A549 (cell line): ENCODE measurements at regions not wholly inside any gene's neighbourhood (a gene's known extent, or its start where the extent isn't known, plus 50 kb on each side); places are given as distances from the start of the nearest gene placed in this dataset.
A peak's percentile ranks its signal among the peaks of the same experiment; 100 is the strongest.

Experiments
- ATAC-seq, 2 experiments: fragments of 200-7000 bp in 1 of 2; fragments of >200 bp in 1 of 2; cut with Nextera tagmentation in 1 of 2; cut with Tn5 transposase in 1 of 2; 3 replicates each; pipeline versions ENCODE4 v1.8.0 to v1.9.1; 2018 to 2020; ENCODE audit warnings: mild to moderate bottlenecking in 1 of 2, moderate library complexity in 1 of 2
- CTCF ChIA-PET: fragments of 300-600 bp; sonication (Branson Sonifier 250); formaldehyde crosslinking; extraction: SDS; loops from one replicate; lab custom pipeline; 2021; ENCODE audit warnings: antibody characterized with exemption, inconsistent platforms; lab: Yijun Ruan, JAX
- POLR2A ChIA-PET: fragments of 350-600 bp; formaldehyde crosslinking; extraction: SDS; loops from one replicate; lab custom pipeline; 2021; ENCODE audit warnings: antibody characterized with exemption, inconsistent platforms; lab: Yijun Ruan, JAX
- DNase-seq, 2 experiments: peaks; one replicate each; pipeline versions ENCODE4 v3.0.0 to v3.0.0-alpha.2; 2011 to 2016; ENCODE audit warnings: low read depth in 1 of 2, low spot score in 1 of 2
- FAIRE-seq: peaks from 2 replicates; lab custom pipeline; 2011; peaks lifted over from hg19 to GRCh38; lab: Jason Lieb, UNC
- H3K27ac ChIP-seq, 2 experiments: fragments of >200 bp; sonication (Bioruptor Twin); formaldehyde crosslinking; 3 replicates each; pipeline ENCODE4 v1.5.1; 2016 to 2017
- H3K4me1 ChIP-seq: fragments of >200 bp; sonication (Bioruptor Twin); formaldehyde crosslinking; 3 replicates; pipeline ENCODE4 v1.6.1; 2016
- H3K4me2 ChIP-seq: fragments of >200 bp; sonication (Bioruptor Twin); formaldehyde crosslinking; 3 replicates; pipeline ENCODE4 v1.6.1; 2016
- H3K4me3 ChIP-seq: fragments of >200 bp; sonication (Bioruptor Twin); formaldehyde crosslinking; 3 replicates; pipeline ENCODE4 v1.5.1; 2016
- H3K9me3 ChIP-seq: fragments of >200 bp; sonication (Bioruptor Twin); formaldehyde crosslinking; 3 replicates; pipeline ENCODE4 v1.6.1; 2016
- BCL3 ChIP-seq: fragments of >200 bp; sonication (Bioruptor Twin); formaldehyde crosslinking; IDR thresholded peaks from 3 replicates; pipeline ENCODE4 v1.6.1; 2016
- BHLHE40 ChIP-seq: IDR thresholded peaks from 2 replicates; pipeline ENCODE4 v1.6.1; 2012; ENCODE audit warnings: low read depth, low read length, inconsistent platforms
- CTCF ChIP-seq: fragments of >200 bp; sonication (Bioruptor Twin); formaldehyde crosslinking; IDR thresholded peaks from 3 replicates; pipeline ENCODE4 v1.5.1; 2016
- E2F6 ChIP-seq: IDR thresholded peaks from 2 replicates; pipeline ENCODE4 v1.6.1; 2012; ENCODE audit warnings: low read depth, borderline replicate concordance
- EHF ChIP-seq: fragments of 250-450 bp; sonication (Bioruptor Pico); IDR thresholded peaks from 2 replicates; pipeline ENCODE4 v1.5.0; 2020; ENCODE audit warnings: mild to moderate bottlenecking
- EHMT2 ChIP-seq: fragments of 200-600 bp; sonication (generic); IDR thresholded peaks from 2 replicates; pipeline ENCODE4 v1.6.1; 2016; ENCODE audit warnings: antibody characterized with exemption, low read depth, mild to moderate bottlenecking, moderate library complexity
- FOSB ChIP-seq: fragments of 250-450 bp; sonication (Bioruptor Pico); IDR thresholded peaks from 2 replicates; pipeline ENCODE4 v1.5.0; 2020; ENCODE audit warnings: mild to moderate bottlenecking, moderate library complexity
- HOXB13 ChIP-seq: fragments of 250-450 bp; sonication (Bioruptor Pico); IDR thresholded peaks from 2 replicates; pipeline ENCODE4 v1.5.0; 2020; ENCODE audit warnings: low read depth, mild to moderate bottlenecking, moderate library complexity
- HOXB5 ChIP-seq: fragments of 250-450 bp; sonication (Bioruptor Pico); IDR thresholded peaks from 2 replicates; pipeline ENCODE4 v1.5.0; 2020; ENCODE audit warnings: mild to moderate bottlenecking, moderate library complexity
- JUN ChIP-seq, 2 experiments: fragments of >200 bp; sonication (Bioruptor Twin); formaldehyde crosslinking; IDR thresholded peaks; 2 replicates in 1 of 2; 3 replicates in 1 of 2; pipeline ENCODE4 v1.6.1; 2016 to 2017
- JUNB ChIP-seq: fragments of >200 bp; sonication (Bioruptor Twin); formaldehyde crosslinking; IDR thresholded peaks from 2 replicates; pipeline ENCODE4 v1.6.1; 2016
- MAFK ChIP-seq: fragments of 450-650 bp; IDR thresholded peaks from 2 replicates; pipeline ENCODE4 v1.6.1; 2014; ENCODE audit not compliant: partially characterized antibody
- MYC ChIP-seq: IDR thresholded peaks from 2 replicates; pipeline ENCODE4 v1.6.1; 2012; ENCODE audit warnings: mild to moderate bottlenecking, inconsistent platforms, low read length, improper control_type of control experiment, borderline replicate concordance
- NPAS2 ChIP-seq: fragments of 250-450 bp; sonication (Bioruptor Pico); IDR thresholded peaks from 2 replicates; pipeline ENCODE4 v1.8.0; 2022; ENCODE audit warnings: mild to moderate bottlenecking, moderate library complexity, borderline replicate concordance
- NR3C1 ChIP-seq: fragments of >200 bp; sonication (Bioruptor Twin); formaldehyde crosslinking; IDR thresholded peaks from 3 replicates; pipeline ENCODE4 v1.6.1; 2017
- POLR2A ChIP-seq: IDR thresholded peaks from 2 replicates; pipeline ENCODE4 v1.6.1; 2012; ENCODE audit warnings: mild to moderate bottlenecking, low read length
- RAD21 ChIP-seq, 2 experiments: fragments of >200 bp in 1 of 2; sonication (Bioruptor Twin) in 1 of 2; formaldehyde crosslinking in 1 of 2; IDR thresholded peaks in 1 of 2; conservative IDR thresholded peaks in 1 of 2; 2 replicates in 1 of 2; 3 replicates in 1 of 2; pipeline ENCODE4 v1.6.1; 2012 to 2018; ENCODE audit warnings: inconsistent platforms in 1 of 2
- RARB ChIP-seq: fragments of 250-450 bp; sonication (Bioruptor Pico); IDR thresholded peaks from 2 replicates; pipeline ENCODE4 v1.8.0; 2021; ENCODE audit warnings: mild to moderate bottlenecking, moderate library complexity
- RCOR1 ChIP-seq: fragments of 150-350 bp; IDR thresholded peaks from 2 replicates; pipeline ENCODE4 v1.6.1; 2014; ENCODE audit warnings: antibody characterized with exemption, low read length, low read depth
- SMC3 ChIP-seq: fragments of >200 bp; sonication (Bioruptor Twin); formaldehyde crosslinking; IDR thresholded peaks from 3 replicates; pipeline ENCODE4 v1.6.1; 2018; ENCODE audit warnings: inconsistent platforms
- SREBF2 ChIP-seq: fragments of 450-650 bp; IDR thresholded peaks from 2 replicates; pipeline ENCODE4 v1.6.1; 2014; ENCODE audit warnings: mild to moderate bottlenecking, moderate library complexity
- TFCP2L1 ChIP-seq: fragments of 250-450 bp; sonication (Bioruptor Pico); IDR thresholded peaks from 2 replicates; pipeline ENCODE4 v1.5.0; 2021; ENCODE audit warnings: mild to moderate bottlenecking
- TP53 ChIP-seq: fragments of 250-450 bp; sonication (Bioruptor Pico); IDR thresholded peaks from 2 replicates; pipeline ENCODE4 v1.5.0; 2021; ENCODE audit warnings: mild to moderate bottlenecking, moderate library complexity
- WGBS: methylation state at CpG from one replicate; pipeline ENCODE4 v1.1.6; 2017; ENCODE audit errors: missing lambda C conversion rate; 5-methylcytosine and 5-hydroxymethylcytosine counted together
- TF ChIP-seq, protein P1 (sequence below): fragments of 250-450 bp; sonication (Bioruptor Pico); IDR thresholded peaks from 2 replicates; pipeline ENCODE4 v1.5.0; 2021; ENCODE audit warnings: mild to moderate bottlenecking, moderate library complexity, borderline replicate concordance
- TF ChIP-seq, protein P2 (sequence below): IDR thresholded peaks from 2 replicates; pipeline ENCODE4 v1.6.1; 2012
- TF ChIP-seq, protein P3 (sequence below): IDR thresholded peaks from 2 replicates; pipeline ENCODE4 v1.6.1; 2012

GRCh38 chr12:124380796-124381455 is 86.0 kb downstream of the RFLNA start:
- no peak for TF ChIP-seq BCL3
- peak; percentile 24; the same call in 1 of the 2 replicates for TF ChIP-seq FOSB (CRISPR knock-in tag)
- TF ChIP-seq E2F6, result no peak
- 0 out of 5 replicates have a peak, but pooled peaks of 1 of the 2 experiments have one; percentile 17 for TF ChIP-seq JUN (IDR thresholded peaks at IDR 0.05)
- TF ChIP-seq, all 56 proteins: peak for 2
- 0 out of 3 replicates have a peak overlapping the region, but pooled peaks have one; percentile 20 for H3K4me3 ChIP-seq
- FAIRE-seq (peak; percentile 18), ATAC-seq (peak in 1 of 2 experiments; percentile 4; a peak in 3 of 6 replicates), DNase-seq (no peak)
- WGBS, result 47% methylated on average over 8 of the region's 8 CpGs
- no peaks in the 10 kb centered on the region for H3K9me3 ChIP-seq
- peak overlapping the region; percentile 97 for H3K4me2 ChIP-seq
- POLR2A ChIA-PET, result interaction anchor here (0.8 to 2.8 kb wide), 3 partner anchors 8 to 534 kb away, joined by 3 to 22 read pairs (median 3); partner anchors contain the start of gene UBC
- H3K4me1 ChIP-seq, result peaks cover 99% of the 10 kb centered on the region
- peak overlapping the region; percentile 99 to 100 for H3K27ac ChIP-seq
- CTCF ChIA-PET, result interaction anchor here (0.9 to 6.6 kb wide), 18 partner anchors 8 to 391 kb away, joined by 3 to 67 read pairs (median 7); no protein-coding TSS in a partner anchor

- DNase-seq (peak; percentile 73 to 85), FAIRE-seq (no peak), ATAC-seq (peak; percentile 57 to 59)
- ChIA-PET POLR2A (interaction anchor here (1.0 to 2.8 kb wide), 2 partner anchors 9 to 138 kb away, joined by 3 to 22 read pairs; no protein-coding TSS in a partner anchor), CTCF (interaction anchor here (0.6 to 6.6 kb wide), 27 partner anchors 9 to 391 kb away, joined by 3 to 67 read pairs (median 5); no protein-coding TSS in a partner anchor)
- Histone ChIP-seq H3K4me2 (peak overlapping the region; percentile 97), H3K4me3 (no peak overlapping the region), H3K9me3 (no peaks in the 10 kb centered on the region), H3K4me1 (peaks cover 100% of the 10 kb centered on the region), H3K27ac (peak overlapping the region; percentile 99 to 100)
- WGBS, result 32% methylated on average over 21 of the region's 31 CpGs
- TF ChIP-seq, protein P1, sequence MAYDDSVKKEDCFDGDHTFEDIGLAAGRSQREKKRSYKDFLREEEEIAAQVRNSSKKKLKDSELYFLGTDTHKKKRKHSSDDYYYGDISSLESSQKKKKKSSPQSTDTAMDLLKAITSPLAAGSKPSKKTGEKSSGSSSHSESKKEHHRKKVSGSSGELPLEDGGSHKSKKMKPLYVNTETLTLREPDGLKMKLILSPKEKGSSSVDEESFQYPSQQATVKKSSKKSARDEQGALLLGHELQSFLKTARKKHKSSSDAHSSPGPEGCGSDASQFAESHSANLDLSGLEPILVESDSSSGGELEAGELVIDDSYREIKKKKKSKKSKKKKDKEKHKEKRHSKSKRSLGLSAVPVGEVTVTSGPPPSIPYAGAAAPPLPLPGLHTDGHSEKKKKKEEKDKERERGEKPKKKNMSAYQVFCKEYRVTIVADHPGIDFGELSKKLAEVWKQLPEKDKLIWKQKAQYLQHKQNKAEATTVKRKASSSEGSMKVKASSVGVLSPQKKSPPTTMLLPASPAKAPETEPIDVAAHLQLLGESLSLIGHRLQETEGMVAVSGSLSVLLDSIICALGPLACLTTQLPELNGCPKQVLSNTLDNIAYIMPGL, result no peak
- TF ChIP-seq JUNB, result 0 out of 2 replicates have a peak, but pooled peaks have one; percentile 15
- no peak for TF ChIP-seq POLR2A
- peak; percentile 38; the same call in 1 of the 2 replicates for TF ChIP-seq HOXB5
- TF ChIP-seq EHF (CRISPR knock-in tag), result no peak
- no peak for TF ChIP-seq MYC
- TF ChIP-seq SREBF2, result no peak
- TF ChIP-seq SMC3, result peak; percentile 42; the same call in 1 of the 3 replicates
- no peak for TF ChIP-seq NPAS2
- no peak for TF ChIP-seq E2F6
- no peak for TF ChIP-seq NR3C1
- TF ChIP-seq, protein P2, sequence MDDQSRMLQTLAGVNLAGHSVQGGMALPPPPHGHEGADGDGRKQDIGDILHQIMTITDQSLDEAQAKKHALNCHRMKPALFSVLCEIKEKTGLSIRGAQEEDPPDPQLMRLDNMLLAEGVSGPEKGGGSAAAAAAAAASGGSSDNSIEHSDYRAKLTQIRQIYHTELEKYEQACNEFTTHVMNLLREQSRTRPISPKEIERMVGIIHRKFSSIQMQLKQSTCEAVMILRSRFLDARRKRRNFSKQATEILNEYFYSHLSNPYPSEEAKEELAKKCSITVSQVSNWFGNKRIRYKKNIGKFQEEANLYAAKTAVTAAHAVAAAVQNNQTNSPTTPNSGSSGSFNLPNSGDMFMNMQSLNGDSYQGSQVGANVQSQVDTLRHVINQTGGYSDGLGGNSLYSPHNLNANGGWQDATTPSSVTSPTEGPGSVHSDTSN, result no peak; the same call in 1 of the 2 replicates
- no peak for TF ChIP-seq RCOR1
- peak; percentile 11; the same call in 1 of the 3 replicates for TF ChIP-seq CTCF
- TF ChIP-seq RARB, result no peak
- peak in 1 of 2 experiments; percentile 47; a peak in 2 of 5 replicates for TF ChIP-seq JUN (IDR thresholded peaks at IDR 0.05)
- no peak for TF ChIP-seq TP53 (CRISPR knock-in tag)
- TF ChIP-seq, protein P3, sequence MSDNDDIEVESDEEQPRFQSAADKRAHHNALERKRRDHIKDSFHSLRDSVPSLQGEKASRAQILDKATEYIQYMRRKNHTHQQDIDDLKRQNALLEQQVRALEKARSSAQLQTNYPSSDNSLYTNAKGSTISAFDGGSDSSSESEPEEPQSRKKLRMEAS, result peak; percentile 52; the same call in 1 of the 2 replicates
- no peak for TF ChIP-seq EHMT2
- peak; percentile 9 to 34; a peak in 3 of 5 replicates for TF ChIP-seq RAD21 (conservative IDR thresholded peaks at IDR 0.05 in 1 of 2, IDR thresholded peaks at IDR 0.05 in 1 of 2)
- TF ChIP-seq TFCP2L1 (CRISPR knock-in tag), result 0 out of 2 replicates have a peak, but pooled peaks have one; percentile 24
- TF ChIP-seq BHLHE40, result no peak
- no peak for TF ChIP-seq MAFK
- no peak for TF ChIP-seq HOXB13
These were observed 85.3 kb downstream of the RFLNA start for GRCh38 chr12:124379938-124380754.
